Sciatic nerve (tissue), 2 donors: ENCODE measurements at regions not wholly inside any gene's neighbourhood (a gene's known extent, or its start where the extent isn't known, plus 50 kb on each side); places are given as distances from the start of the nearest gene placed in this dataset.

Source experiments
- ATAC-seq: fragments of 200-7000 bp; cut with Tn5 transposase; one replicate; pipeline ENCODE4 v1.9.1; 2020; ENCODE audit warnings: mild to moderate bottlenecking, moderate library complexity
- DNase-seq: peaks from one replicate; pipeline ENCODE4 v3.0.0-alpha.2; 2020; ENCODE audit warnings: low spot score
- intact Hi-C: fragments of 100-400 bp; cut with DNase I; formaldehyde crosslinking; loops from one replicate; pipeline ENCODE4 v1.14.2; 2022
- donor health status: DM: no; HTN: no; CAD: no.
- donor health status: DM: no; HTN: no; CAD: no.

DNA sequence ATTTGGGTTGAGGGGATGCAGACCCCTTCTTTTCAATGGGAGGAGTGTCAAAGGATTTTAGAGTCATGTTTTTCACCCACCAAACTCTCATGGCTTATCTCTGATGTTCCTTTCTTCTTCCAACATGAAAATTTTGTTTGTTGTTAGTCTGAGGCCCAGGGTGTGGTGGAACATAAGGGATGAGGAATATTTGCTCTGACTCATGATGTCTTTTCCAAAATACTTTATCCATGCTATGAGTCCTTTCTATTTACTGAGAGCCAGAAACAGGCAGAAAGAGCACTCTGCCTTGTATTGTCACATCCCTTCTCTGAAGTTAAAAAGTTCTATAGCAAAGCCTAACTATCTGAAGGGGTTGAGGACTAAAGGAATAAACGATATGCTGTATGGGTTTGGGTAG is 61.6 kb upstream of the GYPA start:
- no peak for DNase-seq
- no peak for ATAC-seq
- intact Hi-C loops, result no loop called here

- DNase-seq (no peak), ATAC-seq (no peak)
- intact Hi-C loops, result no loop called here
These were observed 62.6 kb upstream of the GYPA start for GRCh38 chr4:144203155-144203554.

DNA sequence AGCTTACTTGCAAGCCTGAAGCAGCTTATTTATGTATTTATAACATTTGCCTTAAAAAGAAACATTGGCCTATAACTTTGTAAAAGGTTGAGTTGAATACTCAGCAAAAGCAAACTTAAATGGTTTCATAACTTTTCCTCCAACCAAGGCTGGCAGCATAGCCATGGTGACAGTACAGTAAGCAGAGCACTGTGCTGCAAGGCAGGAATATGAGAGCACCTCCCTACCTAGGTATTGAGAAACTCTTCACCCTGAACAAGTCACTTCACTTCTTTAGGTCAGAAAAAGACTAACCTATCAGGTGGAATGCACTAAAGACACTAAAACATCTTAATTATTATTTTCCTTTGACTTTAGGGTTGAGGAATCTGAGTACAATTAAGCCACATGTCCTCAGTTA is 63.9 kb upstream of the GYPA start:
- DNase-seq, result no peak
- no peak for ATAC-seq
- intact Hi-C loops, result no loop called here

DNA sequence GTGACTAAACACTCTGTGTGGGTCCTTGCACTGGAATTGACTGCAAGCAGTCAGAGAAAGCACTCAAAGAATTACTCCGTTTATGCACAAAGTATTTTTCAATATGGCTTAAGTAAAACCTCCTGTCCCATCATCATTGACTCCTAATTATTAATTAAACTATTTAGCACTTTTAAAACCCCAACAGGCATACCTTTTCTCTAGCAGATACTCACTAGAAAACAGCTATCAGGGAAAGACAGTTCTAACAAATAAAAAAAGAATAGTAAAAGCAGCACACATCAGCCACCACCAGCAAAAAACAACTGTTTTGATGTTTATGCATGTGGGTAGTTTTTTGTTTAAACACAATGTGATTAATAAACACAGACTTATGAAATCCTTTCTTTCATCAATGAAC is 66.2 kb upstream of the GYPA start:
- DNase-seq (no peak), ATAC-seq (no peak)
- intact Hi-C loops, result no loop called here

DNA sequence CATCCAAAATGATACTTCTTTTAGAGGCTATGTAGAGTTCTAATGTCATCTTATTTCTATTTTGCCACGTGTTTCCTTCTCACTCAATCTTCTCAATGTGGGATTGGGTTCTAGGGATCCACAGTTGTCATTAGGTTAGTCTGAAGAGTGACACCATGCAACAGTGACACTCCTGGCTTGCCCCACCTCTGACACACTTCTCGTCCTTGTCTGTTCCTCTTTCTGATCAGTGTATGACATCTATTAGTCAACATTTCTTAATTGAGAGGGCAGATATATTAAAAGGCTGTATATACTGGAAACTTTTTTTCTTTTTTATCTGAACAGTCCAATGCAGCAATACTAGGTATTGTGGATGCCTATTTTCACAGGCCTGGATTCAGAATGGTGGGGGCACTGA is 67.6 kb upstream of the GYPA start:
- intact Hi-C loops, result no loop called here
- no peak for ATAC-seq
- DNase-seq, result no peak

DNA sequence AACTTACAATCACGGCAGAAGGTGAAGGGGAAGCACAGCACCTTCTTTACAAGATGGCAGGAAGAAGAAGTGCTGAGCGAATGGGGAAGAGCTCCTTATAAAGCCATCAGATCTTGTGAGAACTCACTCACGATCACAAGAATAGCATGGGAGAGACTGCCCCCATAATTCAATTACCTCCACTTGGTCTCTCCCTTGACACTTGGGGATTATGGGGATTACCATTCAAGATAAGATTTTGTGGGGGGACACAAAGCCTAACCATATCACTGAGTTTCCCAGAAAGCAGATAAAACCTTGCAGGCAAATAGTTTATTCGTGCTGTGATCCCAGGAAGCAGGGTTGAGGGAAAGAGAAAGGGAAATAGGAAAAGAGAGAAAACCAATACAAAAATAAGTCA is 69.0 kb upstream of the GYPA start:
- ATAC-seq (no peak), DNase-seq (no peak)
- intact Hi-C loops, result no loop called here

- DNase-seq (no peak), ATAC-seq (peak; percentile 53)
- intact Hi-C loops, result no loop called here
These were observed 72.9 kb upstream of the GYPA start for GRCh38 chr4:144213371-144213770.

GRCh38 chr4:144223149-144223548 is 82.6 kb upstream of the GYPA start:
- intact Hi-C loops, result no loop called here
- ATAC-seq (peak; percentile 81), DNase-seq (no peak)

GRCh38 chr4:144223661-144224060 is 83.1 kb upstream of the GYPA start:
- DNase-seq (no peak), ATAC-seq (peak; percentile 10)
- intact Hi-C loops, result no loop called here

GRCh38 chr4:144259285-144259684 is 118.8 kb upstream of the GYPA start:
- intact Hi-C loops, result no loop called here
- DNase-seq (no peak), ATAC-seq (no peak)

GRCh38 chr4:144267084-144267483 is 126.6 kb upstream of the GYPA start:
- no peak for ATAC-seq
- intact Hi-C loops, result no loop called here
- DNase-seq, result no peak

- ATAC-seq, result no peak
- no peak for DNase-seq
- intact Hi-C loops, result no loop called here
These were observed 140.2 kb upstream of the GYPA start for GRCh38 chr4:144280688-144281087.

DNA sequence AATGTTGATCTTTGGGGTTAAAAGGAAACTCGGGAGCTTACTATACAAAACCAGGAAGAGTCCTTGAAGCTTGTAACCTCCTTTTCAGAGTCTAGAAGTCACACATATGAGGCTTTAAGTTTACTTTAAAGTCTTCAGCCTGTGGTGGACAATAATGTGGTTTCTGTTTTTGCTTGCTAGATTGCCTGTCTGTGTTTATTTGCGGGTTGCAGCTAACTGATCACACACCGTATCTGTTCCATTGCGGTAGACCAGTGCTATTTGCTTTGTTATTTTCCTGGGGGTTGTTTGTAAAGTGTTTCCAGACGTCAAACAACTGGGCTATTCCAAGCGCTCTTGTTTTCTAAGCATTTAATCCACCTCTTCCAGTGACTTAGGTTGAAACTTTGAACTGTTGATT is 143.0 kb upstream of the GYPA start:
- intact Hi-C loops, result no loop called here
- ATAC-seq, result no peak
- DNase-seq, result no peak

GRCh38 chr4:144284026-144284425 is 143.5 kb upstream of the GYPA start:
- no peak for DNase-seq
- intact Hi-C loops, result no loop called here

GRCh38 chr4:144288011-144288903 is 147.7 kb upstream of the GYPA start:
- intact Hi-C loops, result no loop called here
- DNase-seq (no peak), ATAC-seq (no peak)

More at GRCh38 chr4:144284026-144284425, 143.5 kb upstream of the GYPA start:
- no peak for ATAC-seq

DNA sequence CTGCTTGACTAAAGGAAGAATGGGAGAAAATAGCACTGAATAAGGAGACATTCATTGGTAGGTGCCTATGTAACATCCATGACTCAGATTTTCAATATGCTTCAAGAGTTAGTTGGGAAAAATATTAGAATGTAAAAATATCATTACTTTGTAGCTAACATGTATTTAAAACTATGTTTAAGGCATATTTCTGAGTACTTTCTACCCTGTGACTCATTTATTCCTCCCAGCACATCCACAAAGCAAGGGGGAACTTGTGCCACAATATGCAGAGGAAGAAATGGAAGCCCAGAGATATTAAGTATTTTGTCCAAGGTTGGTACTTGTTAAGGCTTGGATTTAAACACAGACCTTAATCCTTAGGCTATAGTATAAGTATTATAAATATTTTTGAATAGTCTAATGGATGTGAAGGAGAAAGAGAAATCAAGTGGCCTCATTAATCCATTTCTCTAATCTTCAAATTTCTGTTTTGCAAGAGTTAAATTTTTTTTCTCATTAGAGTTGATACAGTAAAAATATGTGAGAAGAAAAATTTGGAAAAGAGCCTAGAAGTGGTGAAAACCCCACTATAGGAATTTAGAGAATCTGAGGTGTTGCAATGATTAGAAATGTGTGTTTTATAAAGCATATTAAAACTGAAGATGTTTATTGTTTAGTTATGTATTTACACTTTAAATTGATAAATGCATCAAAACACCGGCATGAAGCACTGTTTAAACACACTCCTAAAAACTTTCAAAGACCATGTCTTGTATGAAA is 149.3 kb upstream of the GYPA start:
- DNase-seq (no peak), ATAC-seq (no peak)
- intact Hi-C loops, result no loop called here

GRCh38 chr4:144291164-144291563 is 150.6 kb upstream of the GYPA start:
- intact Hi-C loops, result no loop called here
- ATAC-seq, result no peak
- no peak for DNase-seq

GRCh38 chr4:144294211-144294610 is 153.7 kb upstream of the GYPA start:
- ATAC-seq (no peak), DNase-seq (no peak)

DNA sequence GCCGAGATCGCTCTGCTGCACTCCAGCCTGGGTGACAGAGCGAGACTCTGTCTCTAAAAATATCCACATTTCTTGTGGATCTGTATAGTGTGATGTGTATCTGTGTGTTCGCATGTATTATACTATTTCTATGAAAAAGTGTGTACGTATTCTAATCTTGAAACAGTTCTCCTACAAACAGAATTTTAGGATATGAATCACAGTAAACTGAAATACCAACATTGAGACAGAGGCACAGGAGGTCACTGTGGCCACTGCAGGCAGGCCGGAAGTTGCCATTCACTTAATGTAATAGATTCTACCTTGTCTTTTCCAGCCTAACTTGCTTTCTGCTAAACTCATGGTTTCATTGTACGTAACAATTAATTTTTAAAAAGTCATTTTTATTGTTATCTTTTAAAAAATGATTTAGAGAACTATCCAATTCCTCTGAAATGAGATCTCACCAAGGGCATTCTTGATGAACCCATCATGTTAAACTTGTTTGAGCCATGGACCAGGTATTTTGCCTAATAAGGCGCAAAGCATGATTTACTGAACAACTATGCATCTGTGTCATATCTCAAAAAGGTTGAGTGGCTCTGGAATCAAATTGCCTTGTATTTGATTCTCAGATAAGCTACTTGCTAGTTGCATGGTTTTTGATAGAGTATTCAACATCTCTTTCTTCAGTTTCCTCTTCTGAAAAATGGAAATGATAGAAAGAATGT is 154.9 kb upstream of the GYPA start:
- no peak for DNase-seq
- intact Hi-C loops, result no loop called here
- ATAC-seq, result no peak

More at GRCh38 chr4:144294211-144294610, 153.7 kb upstream of the GYPA start:
- intact Hi-C loops, result no loop called here

- DNase-seq (no peak), ATAC-seq (no peak)
- intact Hi-C loops, result no loop called here
These were observed 156.4 kb upstream of the GYPA start for GRCh38 chr4:144296941-144297340.
